ENCODE measurements at regions not wholly inside any gene's neighbourhood (a gene's known extent, or its start where the extent isn't known, plus 50 kb on each side); places are given as distances from the start of the nearest gene placed in this dataset.

GRCh38 chr9:118640836-118641560 lies 728.2 kb downstream of the BRINP1 start:
- Histone ChIP-seq H3K4me1 (ENCODE audit: control insufficient read depth in 2 of 3, insufficient read depth in 2 of 3, low read depth in 1 of 3, low read length in 3 of 3) (peaks cover 0 to 25% (median 2%) of the 10 kb centered on the region in 3 donors), H3K27ac (ENCODE audit: low read depth in 2 of 2, low read length in 2 of 2) (peak overlapping the region in 1 of 2 donors; percentile 26), H3K9me3 (ENCODE audit: control insufficient read depth in 2 of 3, insufficient read depth in 1 of 3, low read length in 3 of 3) (peaks cover 0 to 10% (median 0%) of the 10 kb centered on the region in 3 donors), H3K4me3 (ENCODE audit: low read length in 3 of 3) (no peak overlapping the region), H3K9ac (ENCODE audit: low read length in 3 of 3) (no peak overlapping the region), H3K36me3 (ENCODE audit: control insufficient read depth in 2 of 3, insufficient read depth in 3 of 3, low read length in 3 of 3) (no peaks in the 10 kb centered on the region), H3K27me3 (ENCODE audit: control insufficient read depth, insufficient read depth, low read length) (no peaks in the 10 kb centered on the region)
- FAIRE-seq, result no peak
- TF ChIP-seq CTCF (IDR thresholded peaks at IDR 0.05; ENCODE audit: borderline replicate concordance, extremely low read depth, insufficient read depth), result no peak
- peak in 1 of 5 donors; percentile 11 for DNase-seq
- intact Hi-C loops (cut with DNase I), result no loop called here

GRCh38 chr9:118643118-118643517 lies 726.1 kb downstream of the BRINP1 start:
- H3K9ac ChIP-seq (ENCODE audit: low read length in 3 of 3), result no peak overlapping the region
- FAIRE-seq (peak; percentile 39), DNase-seq (peak in 4 of 5 donors; percentile 22 to 73 (median 43))
- H3K4me3 ChIP-seq (ENCODE audit: low read length in 3 of 3), result no peak overlapping the region
- peaks cover 0 to 25% (median 2%) of the 10 kb centered on the region in 3 donors for H3K4me1 ChIP-seq (ENCODE audit: control insufficient read depth in 2 of 3, insufficient read depth in 2 of 3, low read depth in 1 of 3, low read length in 3 of 3)
- H3K36me3 ChIP-seq (ENCODE audit: control insufficient read depth in 2 of 3, insufficient read depth in 3 of 3, low read length in 3 of 3), result no peaks in the 10 kb centered on the region
- peaks cover 0 to 14% (median 2%) of the 10 kb centered on the region in 3 donors for H3K9me3 ChIP-seq (ENCODE audit: control insufficient read depth in 2 of 3, insufficient read depth in 1 of 3, low read length in 3 of 3)
- intact Hi-C loops (cut with DNase I), result no loop called here
- no peaks in the 10 kb centered on the region for H3K27me3 ChIP-seq (ENCODE audit: control insufficient read depth, insufficient read depth, low read length)
- TF ChIP-seq CTCF (IDR thresholded peaks at IDR 0.05; ENCODE audit: borderline replicate concordance, extremely low read depth, insufficient read depth), result no peak
- peak overlapping the region; percentile 8 to 64 for H3K27ac ChIP-seq (ENCODE audit: low read depth in 2 of 2, low read length in 2 of 2)

- Histone ChIP-seq H3K4me3 (ENCODE audit: low read length in 3 of 3) (no peak overlapping the region), H3K27ac (ENCODE audit: low read depth in 2 of 2, low read length in 2 of 2) (no peak overlapping the region), H3K27me3 (ENCODE audit: control insufficient read depth, insufficient read depth, low read length) (no peaks in the 10 kb centered on the region), H3K4me1 (ENCODE audit: control insufficient read depth in 2 of 3, insufficient read depth in 2 of 3, low read depth in 1 of 3, low read length in 3 of 3) (peaks cover 0 to 25% (median 2%) of the 10 kb centered on the region in 3 donors), H3K9me3 (ENCODE audit: control insufficient read depth in 2 of 3, insufficient read depth in 1 of 3, low read length in 3 of 3) (peaks cover 0 to 7% (median 2%) of the 10 kb centered on the region in 3 donors), H3K36me3 (ENCODE audit: control insufficient read depth in 2 of 3, insufficient read depth in 3 of 3, low read length in 3 of 3) (no peaks in the 10 kb centered on the region), H3K9ac (ENCODE audit: low read length in 3 of 3) (no peak overlapping the region)
- TF ChIP-seq CTCF (IDR thresholded peaks at IDR 0.05; ENCODE audit: borderline replicate concordance, extremely low read depth, insufficient read depth), result no peak
- DNase-seq (peak in 2 of 5 donors; percentile 2 to 11), FAIRE-seq (no peak)
- intact Hi-C loops (cut with DNase I), result no loop called here
Measured at GRCh38 chr9:118644066-118644465, 725.2 kb downstream of the BRINP1 start.
